Caco-2 (cell line): ENCODE measurements at regions not wholly inside any gene's neighbourhood (a gene's known extent, or its start where the extent isn't known, plus 50 kb on each side); places are given as distances from the start of the nearest gene placed in this dataset.

Source experiments
- BruUV-seq: library from RNA; stranded (reverse); fragments of 400-500 nt; replicated peaks from 2 replicates; lab custom pipeline; 2021; lab: Mats Ljungman, UMichigan
- CTCF ChIA-PET: fragments of 300-600 bp; sonication (Branson Sonifier 250); formaldehyde crosslinking; loops from one replicate; lab custom pipeline; 2022; ENCODE audit warnings: antibody characterized with exemption; lab: Charles Lee
- POLR2A ChIA-PET: fragments of 300-600 bp; sonication (Branson Sonifier 250); formaldehyde crosslinking; loops from one replicate; lab custom pipeline; 2022; ENCODE audit warnings: antibody characterized with exemption; lab: Charles Lee
- DNase-seq, 2 experiments: peaks; one replicate each; pipeline versions ENCODE4 v3.0.0 to v3.0.0-alpha.2; 2020 to 2022
- H3K27me3 ChIP-seq: replicated peaks from 2 replicates; pipeline ENCODE4 v1.6.0; 2011; ENCODE audit warnings: low read length; ENCODE audit not compliant: control insufficient read depth, insufficient read depth
- H3K36me3 ChIP-seq: 2 replicates; pipeline ENCODE4 v1.5.1; 2011; ENCODE audit warnings: low read length; ENCODE audit not compliant: control insufficient read depth, insufficient read depth
- H3K4me1 ChIP-seq: fragments of 250-450 bp; sonication (Bioruptor Pico); 2 replicates; pipeline ENCODE4 v1.5.1; 2020; ENCODE audit warnings: mild to moderate bottlenecking
- H3K4me3 ChIP-seq: 2 replicates; pipeline ENCODE4 v1.5.1; 2011; ENCODE audit warnings: low read depth, mild to moderate bottlenecking, control low read depth, low read length
- H3K9me3 ChIP-seq: fragments of 250-450 bp; sonication (Bioruptor Pico); 2 replicates; pipeline ENCODE4 v1.5.1; 2020; ENCODE audit warnings: mild to moderate bottlenecking, moderate library complexity
- H3K27ac Mint-ChIP-seq: one replicate; pipeline ENCODE4 v1.8.0; 2022; ENCODE audit warnings: mixed read lengths; ENCODE audit not compliant: unreplicated experiment
- H3K27me3 Mint-ChIP-seq: one replicate; pipeline ENCODE4 v1.8.0; 2022; ENCODE audit warnings: mixed read lengths; ENCODE audit not compliant: insufficient read depth, unreplicated experiment
- H3K36me3 Mint-ChIP-seq: one replicate; pipeline ENCODE4 v1.8.0; 2022; ENCODE audit warnings: mild to moderate bottlenecking, mixed read lengths; ENCODE audit not compliant: insufficient read depth, unreplicated experiment
- H3K4me1 Mint-ChIP-seq: one replicate; pipeline ENCODE4 v1.8.0; 2022; ENCODE audit warnings: low read depth, mixed read lengths; ENCODE audit not compliant: unreplicated experiment
- H3K4me3 Mint-ChIP-seq: one replicate; pipeline ENCODE4 v1.8.0; 2022; ENCODE audit warnings: mild to moderate bottlenecking, moderate library complexity, mixed read lengths; ENCODE audit not compliant: unreplicated experiment
- H3K9me3 Mint-ChIP-seq: one replicate; pipeline ENCODE4 v1.8.0; 2022; ENCODE audit warnings: mixed read lengths; ENCODE audit not compliant: unreplicated experiment
- intact Hi-C: fragments of 100-400 bp; cut with micrococcal nuclease; formaldehyde crosslinking; loops from one replicate; pipeline ENCODE4 v1.10.0; 2022; ENCODE audit not compliant: unreplicated experiment
- TF ChIP-seq, protein P1 (sequence below), 2 experiments: fragments of 200-600 bp in 1 of 2; IDR thresholded peaks; 1 replicate in 1 of 2; 2 replicates in 1 of 2; pipeline versions ENCODE4 v1.5.1 to v1.8.0; 2011 to 2022; ENCODE audit warnings: antibody characterized with exemption in 1 of 2, control low read depth in 1 of 2, inconsistent platforms in 1 of 2, low read depth in 1 of 2, low read length in 1 of 2, mild to moderate bottlenecking in 1 of 2, moderate library complexity in 1 of 2; ENCODE audit not compliant: insufficient read depth in 1 of 2, severe bottlenecking in 1 of 2, unreplicated experiment in 1 of 2

DNA sequence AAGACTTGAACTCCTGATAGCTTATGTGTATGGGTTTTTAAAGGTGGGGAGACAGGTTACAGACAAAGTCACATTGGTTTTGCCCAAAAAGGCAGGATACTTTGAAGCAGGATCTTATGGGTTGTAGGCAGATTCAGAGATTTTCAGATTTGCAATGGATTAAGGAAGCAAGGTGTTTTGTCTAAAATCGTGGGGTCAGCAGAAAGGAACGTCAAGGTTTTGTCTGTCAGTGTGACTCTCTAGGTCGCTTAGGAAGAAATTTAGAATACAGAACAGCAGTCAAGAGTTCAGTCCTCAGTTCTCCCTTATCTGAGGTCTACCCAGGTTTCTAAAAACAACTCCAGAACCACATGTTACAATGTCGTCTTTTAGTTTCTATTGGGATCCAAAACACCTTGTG is 361.0 kb downstream of the SQOR start:
- H3K36me3 Mint-ChIP-seq = no peaks in the 10 kb centered on the region
- ChIA-PET POLR2A (no interaction called here), CTCF (no interaction called here)
- Histone ChIP-seq H3K27me3 (no peaks in the 10 kb centered on the region), H3K9me3 (no peaks in the 10 kb centered on the region), H3K4me1 (no peaks in the 10 kb centered on the region), H3K36me3 (no peaks in the 10 kb centered on the region), H3K4me3 (no peak overlapping the region)
- no TSS peak for BruUV-seq
- no peaks in the 10 kb centered on the region for H3K27me3 Mint-ChIP-seq
- no peak for DNase-seq
- intact Hi-C loops = no loop called here
- TF ChIP-seq, protein P1, sequence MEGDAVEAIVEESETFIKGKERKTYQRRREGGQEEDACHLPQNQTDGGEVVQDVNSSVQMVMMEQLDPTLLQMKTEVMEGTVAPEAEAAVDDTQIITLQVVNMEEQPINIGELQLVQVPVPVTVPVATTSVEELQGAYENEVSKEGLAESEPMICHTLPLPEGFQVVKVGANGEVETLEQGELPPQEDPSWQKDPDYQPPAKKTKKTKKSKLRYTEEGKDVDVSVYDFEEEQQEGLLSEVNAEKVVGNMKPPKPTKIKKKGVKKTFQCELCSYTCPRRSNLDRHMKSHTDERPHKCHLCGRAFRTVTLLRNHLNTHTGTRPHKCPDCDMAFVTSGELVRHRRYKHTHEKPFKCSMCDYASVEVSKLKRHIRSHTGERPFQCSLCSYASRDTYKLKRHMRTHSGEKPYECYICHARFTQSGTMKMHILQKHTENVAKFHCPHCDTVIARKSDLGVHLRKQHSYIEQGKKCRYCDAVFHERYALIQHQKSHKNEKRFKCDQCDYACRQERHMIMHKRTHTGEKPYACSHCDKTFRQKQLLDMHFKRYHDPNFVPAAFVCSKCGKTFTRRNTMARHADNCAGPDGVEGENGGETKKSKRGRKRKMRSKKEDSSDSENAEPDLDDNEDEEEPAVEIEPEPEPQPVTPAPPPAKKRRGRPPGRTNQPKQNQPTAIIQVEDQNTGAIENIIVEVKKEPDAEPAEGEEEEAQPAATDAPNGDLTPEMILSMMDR (IDR thresholded peaks at IDR 0.05; ENCODE audit: insufficient read depth in 1 of 2, low read depth in 1 of 2, low read length in 1 of 2, severe bottlenecking in 1 of 2, unreplicated experiment in 1 of 2) = no peak
- H3K27ac Mint-ChIP-seq = no peak overlapping the region
- H3K9me3 Mint-ChIP-seq = peaks cover 13% of the 10 kb centered on the region
- no peak overlapping the region for H3K4me3 Mint-ChIP-seq
- H3K4me1 Mint-ChIP-seq = no peaks in the 10 kb centered on the region

DNA sequence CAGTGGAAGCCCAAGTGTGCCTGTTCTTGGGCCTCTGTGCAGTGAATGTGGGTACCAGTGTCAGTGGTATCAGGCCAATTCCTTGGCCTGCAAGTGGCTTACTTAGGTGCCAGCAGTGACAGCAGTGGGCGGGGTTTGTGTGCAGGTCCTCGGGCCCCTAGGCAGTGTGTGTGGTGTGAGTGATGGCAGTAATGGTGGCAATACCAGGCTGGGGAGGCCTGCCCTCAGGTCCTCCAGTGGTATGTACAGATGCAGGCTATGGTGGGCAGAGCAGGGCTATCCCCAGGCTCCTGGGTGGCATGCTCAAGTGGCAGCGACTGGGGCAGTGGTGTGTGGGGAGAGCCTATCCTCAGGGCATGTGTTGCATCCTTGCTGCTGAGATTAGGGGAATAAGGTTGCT is 379.7 kb downstream of the SQOR start:
- H3K9me3 Mint-ChIP-seq = peaks cover 63% of the 10 kb centered on the region
- TF ChIP-seq, protein P1 (IDR thresholded peaks at IDR 0.05; ENCODE audit: insufficient read depth in 1 of 2, low read depth in 1 of 2, low read length in 1 of 2, severe bottlenecking in 1 of 2, unreplicated experiment in 1 of 2) = no peak
- intact Hi-C loops = no loop called here
- no peak overlapping the region for H3K4me3 Mint-ChIP-seq
- POLR2A ChIA-PET = no interaction called here
- H3K4me1 ChIP-seq = no peaks in the 10 kb centered on the region
- H3K27me3 Mint-ChIP-seq = peaks cover 3% of the 10 kb centered on the region
- no peaks in the 10 kb centered on the region for H3K27me3 ChIP-seq
- no TSS peak for BruUV-seq
- DNase-seq = no peak
- CTCF ChIA-PET = no interaction called here
- H3K4me1 Mint-ChIP-seq = no peaks in the 10 kb centered on the region
- H3K9me3 ChIP-seq = peaks cover 6% of the 10 kb centered on the region; the same call in 1 of the 2 replicates
- H3K4me3 ChIP-seq = no peak overlapping the region
- H3K36me3 ChIP-seq = no peaks in the 10 kb centered on the region
- H3K27ac Mint-ChIP-seq = no peak overlapping the region
- no peaks in the 10 kb centered on the region for H3K36me3 Mint-ChIP-seq

DNA sequence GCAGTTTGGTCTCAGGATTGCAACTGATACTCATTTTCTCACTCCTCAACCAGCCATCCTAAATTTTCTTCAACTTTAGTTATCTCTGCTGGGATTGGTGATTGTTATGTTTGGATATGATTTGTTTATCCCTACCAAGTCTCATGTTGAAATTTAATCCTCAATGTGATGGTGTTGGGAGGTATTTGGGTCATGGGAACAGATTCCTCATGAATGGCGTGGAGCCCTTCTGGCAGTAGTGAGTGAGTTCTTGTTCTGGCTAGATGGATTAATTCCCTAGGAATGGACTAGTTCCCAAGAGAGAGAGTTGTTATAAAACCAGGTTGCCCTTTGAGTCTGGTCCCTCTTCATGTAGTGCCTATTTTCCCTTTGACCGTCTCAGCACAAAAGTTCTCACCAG is 399.9 kb downstream of the SQOR start:
- no peaks in the 10 kb centered on the region for H3K4me1 ChIP-seq
- H3K27me3 Mint-ChIP-seq = peaks cover 3% of the 10 kb centered on the region
- DNase-seq = no peak
- H3K36me3 ChIP-seq = no peaks in the 10 kb centered on the region
- H3K4me3 ChIP-seq = no peak overlapping the region
- H3K4me3 Mint-ChIP-seq = no peak overlapping the region
- H3K36me3 Mint-ChIP-seq = no peaks in the 10 kb centered on the region
- TF ChIP-seq, protein P1 (IDR thresholded peaks at IDR 0.05; ENCODE audit: insufficient read depth in 1 of 2, low read depth in 1 of 2, low read length in 1 of 2, severe bottlenecking in 1 of 2, unreplicated experiment in 1 of 2) = no peak
- no peaks in the 10 kb centered on the region for H3K4me1 Mint-ChIP-seq
- peaks cover 6% of the 10 kb centered on the region for H3K9me3 Mint-ChIP-seq
- no peak overlapping the region for H3K27ac Mint-ChIP-seq
- no TSS peak for BruUV-seq
- ChIA-PET POLR2A (no interaction called here), CTCF (no interaction called here)
- no peaks in the 10 kb centered on the region for H3K27me3 ChIP-seq
- intact Hi-C loops = no loop called here
- H3K9me3 ChIP-seq = no peaks in the 10 kb centered on the region
